Type B pancreatic cell (in vitro differentiated cells): ENCODE measurements at regions not wholly inside any gene's neighbourhood (a gene's known extent, or its start where the extent isn't known, plus 50 kb on each side); places are given as distances from the start of the nearest gene placed in this dataset.

Experiments
- DNase-seq: peaks from one replicate; pipeline ENCODE4 v3.0.0; 2021; ENCODE audit warnings: mixed read lengths; ENCODE audit not compliant: unreplicated experiment; ENCODE audit errors: extremely low spot score
- H3K27ac Mint-ChIP-seq: 2 replicates; pipeline ENCODE4 v1.8.0; 2021; ENCODE audit warnings: mild to moderate bottlenecking, mixed read lengths
- H3K27me3 Mint-ChIP-seq: 2 replicates; pipeline ENCODE4 v1.8.0; 2021; ENCODE audit warnings: mixed read lengths
- H3K36me3 Mint-ChIP-seq: 2 replicates; pipeline ENCODE4 v1.8.0; 2021; ENCODE audit warnings: mixed read lengths
- H3K4me1 Mint-ChIP-seq: one replicate; pipeline ENCODE4 v1.8.0; 2021; ENCODE audit warnings: mixed read lengths; ENCODE audit not compliant: unreplicated experiment
- H3K4me3 Mint-ChIP-seq: 2 replicates; pipeline ENCODE4 v1.8.0; 2021; ENCODE audit warnings: mild to moderate bottlenecking, mixed read lengths
- H3K9me3 Mint-ChIP-seq: 2 replicates; pipeline ENCODE4 v1.8.0; 2021; ENCODE audit warnings: mixed read lengths
- CTCF ChIP-seq: fragments of 200-600 bp; sonication (generic); conservative IDR thresholded peaks from 2 replicates; pipeline ENCODE4 v1.5.0; 2021; ENCODE audit warnings: antibody characterized with exemption, mild to moderate bottlenecking

GRCh38 chr21:28334407-28334806 lies 658.3 kb downstream of the LTN1 start:
- TF ChIP-seq CTCF, result no peak
- H3K4me3 Mint-ChIP-seq, result no peak overlapping the region
- H3K27ac Mint-ChIP-seq, result no peak overlapping the region
- peaks cover 17% of the 10 kb centered on the region for H3K9me3 Mint-ChIP-seq
- no peak for DNase-seq
- H3K27me3 Mint-ChIP-seq, result no peaks in the 10 kb centered on the region
- peaks cover 9% of the 10 kb centered on the region for H3K4me1 Mint-ChIP-seq
- H3K36me3 Mint-ChIP-seq, result peaks cover 3% of the 10 kb centered on the region

GRCh38 chr21:28333578-28334075 lies 659.0 kb downstream of the LTN1 start:
- Mint-ChIP-seq H3K9me3 (peaks cover 18% of the 10 kb centered on the region), H3K27me3 (no peaks in the 10 kb centered on the region), H3K4me3 (no peak overlapping the region), H3K27ac (no peak overlapping the region), H3K4me1 (peaks cover 9% of the 10 kb centered on the region), H3K36me3 (peaks cover 3% of the 10 kb centered on the region)
- no peak for TF ChIP-seq CTCF
- DNase-seq, result no peak

GRCh38 chr21:28332796-28333195 lies 659.9 kb downstream of the LTN1 start:
- H3K4me1 Mint-ChIP-seq, result peaks cover 9% of the 10 kb centered on the region
- H3K27ac Mint-ChIP-seq, result no peak overlapping the region
- H3K9me3 Mint-ChIP-seq, result peaks cover 18% of the 10 kb centered on the region
- H3K4me3 Mint-ChIP-seq, result no peak overlapping the region
- peaks cover 3% of the 10 kb centered on the region for H3K36me3 Mint-ChIP-seq
- H3K27me3 Mint-ChIP-seq, result no peaks in the 10 kb centered on the region
- TF ChIP-seq CTCF, result no peak
- no peak for DNase-seq

- Mint-ChIP-seq H3K27me3 (no peaks in the 10 kb centered on the region), H3K36me3 (peaks cover 3% of the 10 kb centered on the region), H3K4me3 (no peak overlapping the region), H3K4me1 (no peaks in the 10 kb centered on the region), H3K27ac (no peak overlapping the region), H3K9me3 (peaks cover 17% of the 10 kb centered on the region)
- TF ChIP-seq CTCF, result no peak
- DNase-seq, result no peak
Observed at GRCh38 chr21:28325618-28326017, 667.1 kb downstream of the LTN1 start.

- Mint-ChIP-seq H3K4me1 (no peaks in the 10 kb centered on the region), H3K4me3 (no peak overlapping the region), H3K27me3 (no peaks in the 10 kb centered on the region), H3K36me3 (no peaks in the 10 kb centered on the region), H3K9me3 (peaks cover 13% of the 10 kb centered on the region), H3K27ac (no peak overlapping the region)
- no peak for TF ChIP-seq CTCF
- no peak for DNase-seq
Observed at GRCh38 chr21:28324690-28325089, 668.0 kb downstream of the LTN1 start.
